Liver (tissue), 8 donors: ENCODE measurements at regions not wholly inside any gene's neighbourhood (a gene's known extent, or its start where the extent isn't known, plus 50 kb on each side); places are given as distances from the start of the nearest gene placed in this dataset.

ENCODE experiments used
- DNase-seq: peaks from one replicate; pipeline ENCODE4 v3.0.0-alpha.2; 2017; ENCODE audit warnings: low spot score
- H3K27ac ChIP-seq, 2 donors: one replicate each; pipeline ENCODE4 v1.7.0; 2013; ENCODE audit warnings: inconsistent platforms in 2 of 2, low read length in 2 of 2, control low read depth in 1 of 2, low read depth in 1 of 2, mild to moderate bottlenecking in 1 of 2
- H3K27me3 ChIP-seq, 4 donors: one replicate each; pipeline versions ENCODE4 v1.6.1 to v1.7.0; 2013; ENCODE audit warnings: low read length in 3 of 4, inconsistent platforms in 1 of 4, mild to moderate bottlenecking in 1 of 4, moderate library complexity in 1 of 4; ENCODE audit not compliant: control insufficient read depth in 4 of 4, insufficient read depth in 4 of 4
- H3K36me3 ChIP-seq, 4 donors: one replicate each; pipeline versions ENCODE4 v1.6.1 to v1.7.0; 2013; ENCODE audit warnings: low read length in 3 of 4, mild to moderate bottlenecking in 3 of 4, low read depth in 1 of 4, moderate library complexity in 1 of 4; ENCODE audit not compliant: control insufficient read depth in 4 of 4, insufficient read depth in 3 of 4
- H3K4me1 ChIP-seq, 4 donors: one replicate each; pipeline versions ENCODE4 v1.6.1 to v1.7.0; 2013; ENCODE audit warnings: low read length in 3 of 4, mild to moderate bottlenecking in 3 of 4, moderate library complexity in 1 of 4; ENCODE audit not compliant: control insufficient read depth in 4 of 4, insufficient read depth in 4 of 4
- H3K4me3 ChIP-seq, 3 donors: one replicate each; pipeline versions ENCODE4 v1.6.1 to v1.7.0; 2013; ENCODE audit warnings: low read length in 3 of 3, control low read depth in 1 of 3, low read depth in 1 of 3, mild to moderate bottlenecking in 1 of 3
- H3K9ac ChIP-seq, 2 donors: one replicate each; pipeline ENCODE4 v1.7.0; 2013; ENCODE audit warnings: low read length in 2 of 2, mild to moderate bottlenecking in 2 of 2, moderate library complexity in 2 of 2, control low read depth in 1 of 2, low read depth in 1 of 2
- H3K9me3 ChIP-seq, 4 donors: one replicate each; pipeline versions ENCODE4 v1.6.1 to v1.7.0; 2013; ENCODE audit warnings: low read length in 3 of 4; ENCODE audit not compliant: control insufficient read depth in 4 of 4
- EGR1 ChIP-seq, 2 donors: IDR thresholded peaks; 2 replicates each; pipeline ENCODE4 v1.6.1; 2016 to 2018; ENCODE audit warnings: antibody characterized with exemption in 2 of 2, low read depth in 2 of 2
- FOXA1 ChIP-seq: IDR thresholded peaks from 2 replicates; pipeline ENCODE4 v1.6.1; 2016; ENCODE audit warnings: antibody characterized with exemption
- FOXA2 ChIP-seq: IDR thresholded peaks from 2 replicates; pipeline ENCODE4 v1.6.1; 2016; ENCODE audit warnings: antibody characterized with exemption
- HNF4A ChIP-seq, 2 donors: conservative IDR thresholded peaks; 2 replicates each; pipeline ENCODE4 v1.6.1; 2016; ENCODE audit warnings: antibody characterized with exemption in 2 of 2, mild to moderate bottlenecking in 2 of 2
- HNF4G ChIP-seq: IDR thresholded peaks from 2 replicates; pipeline ENCODE4 v1.6.1; 2016; ENCODE audit warnings: antibody characterized with exemption
- JUND ChIP-seq, 2 donors: IDR thresholded peaks; 2 replicates each; pipeline ENCODE4 v1.6.1; 2016; ENCODE audit warnings: antibody characterized with exemption in 2 of 2
- NR2F2 ChIP-seq: IDR thresholded peaks from 2 replicates; pipeline ENCODE4 v1.6.1; 2016; ENCODE audit warnings: antibody characterized with exemption
- RAD21 ChIP-seq, 2 donors: IDR thresholded peaks; 2 replicates each; pipeline ENCODE4 v1.6.1; 2016; ENCODE audit warnings: antibody characterized with exemption in 2 of 2, mild to moderate bottlenecking in 2 of 2
- RXRA ChIP-seq, 2 donors: IDR thresholded peaks; 2 replicates each; pipeline ENCODE4 v1.6.1; 2017 to 2018; ENCODE audit warnings: antibody characterized with exemption in 2 of 2, mild to moderate bottlenecking in 1 of 2
- SP1 ChIP-seq: IDR thresholded peaks from 2 replicates; pipeline ENCODE4 v1.6.1; 2018; ENCODE audit warnings: antibody characterized with exemption, mild to moderate bottlenecking
- TAF1 ChIP-seq: conservative IDR thresholded peaks from 2 replicates; pipeline ENCODE4 v1.6.1; 2016; ENCODE audit warnings: antibody characterized with exemption, mild to moderate bottlenecking
- YY1 ChIP-seq: IDR thresholded peaks from 2 replicates; pipeline ENCODE4 v1.6.1; 2016; ENCODE audit warnings: antibody characterized with exemption, mild to moderate bottlenecking
- WGBS: extraction: QIAGEN DNeasy Blood & Tissue Kit; methylation state at CpG from one replicate; pipeline ENCODE4 v1.1.7; 2013; 5-methylcytosine and 5-hydroxymethylcytosine counted together
- TF ChIP-seq, protein P1 (sequence below): IDR thresholded peaks from 2 replicates; pipeline ENCODE4 v1.6.1; 2016; ENCODE audit warnings: antibody characterized with exemption
- TF ChIP-seq, protein P2 (sequence below): fragments of 150-350 bp; IDR thresholded peaks from 2 replicates; pipeline ENCODE4 v1.5.1; 2017; ENCODE audit warnings: improper control_type of control experiment, low read depth, low read length; ENCODE audit not compliant: missing input control
- TF ChIP-seq, protein P3 (sequence below): IDR thresholded peaks from 2 replicates; pipeline ENCODE4 v1.6.1; 2016; ENCODE audit warnings: antibody characterized with exemption
- TF ChIP-seq, protein P4 (sequence below): IDR thresholded peaks from 2 replicates; pipeline ENCODE4 v1.6.1; 2016; ENCODE audit warnings: antibody characterized with exemption
- TF ChIP-seq, protein P5 (sequence below): IDR thresholded peaks from 2 replicates; pipeline ENCODE4 v1.6.1; 2016; ENCODE audit warnings: antibody characterized with exemption, mild to moderate bottlenecking
- donor health status: healthy.
- donor health status: healthy.
- donor health status: healthy.
- donor health status: healthy.
- donor health status: healthy.

DNA sequence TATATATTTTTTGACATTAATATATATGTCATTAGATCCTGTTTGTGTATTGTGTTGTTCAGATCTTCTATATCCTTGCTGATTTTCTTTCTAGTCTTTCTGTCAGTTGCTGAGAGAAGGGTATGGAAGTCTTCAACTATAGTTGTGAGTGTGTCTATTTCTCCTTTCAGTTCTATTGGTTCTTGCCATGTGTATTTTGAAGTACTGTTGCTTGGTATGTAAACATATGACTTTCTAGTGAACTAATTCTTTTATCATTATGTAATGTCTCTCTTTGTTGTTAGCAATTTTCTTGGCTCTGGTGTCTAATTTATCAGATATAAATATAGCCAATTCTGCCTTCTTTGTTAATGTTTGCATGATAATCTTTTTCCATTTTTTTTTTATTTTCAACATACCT is 84.3 kb upstream of the CAST start:
- no peaks in the 10 kb centered on the region for H3K27me3 ChIP-seq
- H3K27ac ChIP-seq, result no peak overlapping the region
- no peak for DNase-seq
- H3K9ac ChIP-seq, result no peak overlapping the region
- H3K4me1 ChIP-seq, result no peaks in the 10 kb centered on the region
- H3K4me3 ChIP-seq, result no peak overlapping the region
- TF ChIP-seq HNF4G (no peak), EGR1 (IDR thresholded peaks at IDR 0.05; ENCODE audit: low read depth in 2 of 2) (no peak), NR2F2 (no peak), RAD21 (IDR thresholded peaks at IDR 0.05) (no peak), RXRA (IDR thresholded peaks at IDR 0.05) (no peak), HNF4A (conservative IDR thresholded peaks at IDR 0.05) (no peak), JUND (IDR thresholded peaks at IDR 0.05) (no peak), FOXA2 (no peak), TAF1 (no peak), SP1 (no peak)
- TF ChIP-seq, protein P1, sequence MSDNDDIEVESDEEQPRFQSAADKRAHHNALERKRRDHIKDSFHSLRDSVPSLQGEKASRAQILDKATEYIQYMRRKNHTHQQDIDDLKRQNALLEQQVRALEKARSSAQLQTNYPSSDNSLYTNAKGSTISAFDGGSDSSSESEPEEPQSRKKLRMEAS, result no peak
- TF ChIP-seq, protein P2, sequence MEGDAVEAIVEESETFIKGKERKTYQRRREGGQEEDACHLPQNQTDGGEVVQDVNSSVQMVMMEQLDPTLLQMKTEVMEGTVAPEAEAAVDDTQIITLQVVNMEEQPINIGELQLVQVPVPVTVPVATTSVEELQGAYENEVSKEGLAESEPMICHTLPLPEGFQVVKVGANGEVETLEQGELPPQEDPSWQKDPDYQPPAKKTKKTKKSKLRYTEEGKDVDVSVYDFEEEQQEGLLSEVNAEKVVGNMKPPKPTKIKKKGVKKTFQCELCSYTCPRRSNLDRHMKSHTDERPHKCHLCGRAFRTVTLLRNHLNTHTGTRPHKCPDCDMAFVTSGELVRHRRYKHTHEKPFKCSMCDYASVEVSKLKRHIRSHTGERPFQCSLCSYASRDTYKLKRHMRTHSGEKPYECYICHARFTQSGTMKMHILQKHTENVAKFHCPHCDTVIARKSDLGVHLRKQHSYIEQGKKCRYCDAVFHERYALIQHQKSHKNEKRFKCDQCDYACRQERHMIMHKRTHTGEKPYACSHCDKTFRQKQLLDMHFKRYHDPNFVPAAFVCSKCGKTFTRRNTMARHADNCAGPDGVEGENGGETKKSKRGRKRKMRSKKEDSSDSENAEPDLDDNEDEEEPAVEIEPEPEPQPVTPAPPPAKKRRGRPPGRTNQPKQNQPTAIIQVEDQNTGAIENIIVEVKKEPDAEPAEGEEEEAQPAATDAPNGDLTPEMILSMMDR, result no peak
- TF ChIP-seq, protein P3, sequence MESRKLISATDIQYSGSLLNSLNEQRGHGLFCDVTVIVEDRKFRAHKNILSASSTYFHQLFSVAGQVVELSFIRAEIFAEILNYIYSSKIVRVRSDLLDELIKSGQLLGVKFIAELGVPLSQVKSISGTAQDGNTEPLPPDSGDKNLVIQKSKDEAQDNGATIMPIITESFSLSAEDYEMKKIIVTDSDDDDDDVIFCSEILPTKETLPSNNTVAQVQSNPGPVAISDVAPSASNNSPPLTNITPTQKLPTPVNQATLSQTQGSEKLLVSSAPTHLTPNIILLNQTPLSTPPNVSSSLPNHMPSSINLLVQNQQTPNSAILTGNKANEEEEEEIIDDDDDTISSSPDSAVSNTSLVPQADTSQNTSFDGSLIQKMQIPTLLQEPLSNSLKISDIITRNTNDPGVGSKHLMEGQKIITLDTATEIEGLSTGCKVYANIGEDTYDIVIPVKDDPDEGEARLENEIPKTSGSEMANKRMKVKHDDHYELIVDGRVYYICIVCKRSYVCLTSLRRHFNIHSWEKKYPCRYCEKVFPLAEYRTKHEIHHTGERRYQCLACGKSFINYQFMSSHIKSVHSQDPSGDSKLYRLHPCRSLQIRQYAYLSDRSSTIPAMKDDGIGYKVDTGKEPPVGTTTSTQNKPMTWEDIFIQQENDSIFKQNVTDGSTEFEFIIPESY, result no peak
- TF ChIP-seq, protein P4, sequence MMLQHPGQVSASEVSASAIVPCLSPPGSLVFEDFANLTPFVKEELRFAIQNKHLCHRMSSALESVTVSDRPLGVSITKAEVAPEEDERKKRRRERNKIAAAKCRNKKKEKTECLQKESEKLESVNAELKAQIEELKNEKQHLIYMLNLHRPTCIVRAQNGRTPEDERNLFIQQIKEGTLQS, result no peak
- TF ChIP-seq, protein P5, sequence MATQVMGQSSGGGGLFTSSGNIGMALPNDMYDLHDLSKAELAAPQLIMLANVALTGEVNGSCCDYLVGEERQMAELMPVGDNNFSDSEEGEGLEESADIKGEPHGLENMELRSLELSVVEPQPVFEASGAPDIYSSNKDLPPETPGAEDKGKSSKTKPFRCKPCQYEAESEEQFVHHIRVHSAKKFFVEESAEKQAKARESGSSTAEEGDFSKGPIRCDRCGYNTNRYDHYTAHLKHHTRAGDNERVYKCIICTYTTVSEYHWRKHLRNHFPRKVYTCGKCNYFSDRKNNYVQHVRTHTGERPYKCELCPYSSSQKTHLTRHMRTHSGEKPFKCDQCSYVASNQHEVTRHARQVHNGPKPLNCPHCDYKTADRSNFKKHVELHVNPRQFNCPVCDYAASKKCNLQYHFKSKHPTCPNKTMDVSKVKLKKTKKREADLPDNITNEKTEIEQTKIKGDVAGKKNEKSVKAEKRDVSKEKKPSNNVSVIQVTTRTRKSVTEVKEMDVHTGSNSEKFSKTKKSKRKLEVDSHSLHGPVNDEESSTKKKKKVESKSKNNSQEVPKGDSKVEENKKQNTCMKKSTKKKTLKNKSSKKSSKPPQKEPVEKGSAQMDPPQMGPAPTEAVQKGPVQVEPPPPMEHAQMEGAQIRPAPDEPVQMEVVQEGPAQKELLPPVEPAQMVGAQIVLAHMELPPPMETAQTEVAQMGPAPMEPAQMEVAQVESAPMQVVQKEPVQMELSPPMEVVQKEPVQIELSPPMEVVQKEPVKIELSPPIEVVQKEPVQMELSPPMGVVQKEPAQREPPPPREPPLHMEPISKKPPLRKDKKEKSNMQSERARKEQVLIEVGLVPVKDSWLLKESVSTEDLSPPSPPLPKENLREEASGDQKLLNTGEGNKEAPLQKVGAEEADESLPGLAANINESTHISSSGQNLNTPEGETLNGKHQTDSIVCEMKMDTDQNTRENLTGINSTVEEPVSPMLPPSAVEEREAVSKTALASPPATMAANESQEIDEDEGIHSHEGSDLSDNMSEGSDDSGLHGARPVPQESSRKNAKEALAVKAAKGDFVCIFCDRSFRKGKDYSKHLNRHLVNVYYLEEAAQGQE, result no peak
- H3K9me3 ChIP-seq, result no peaks in the 10 kb centered on the region
- no peaks in the 10 kb centered on the region for H3K36me3 ChIP-seq

DNA sequence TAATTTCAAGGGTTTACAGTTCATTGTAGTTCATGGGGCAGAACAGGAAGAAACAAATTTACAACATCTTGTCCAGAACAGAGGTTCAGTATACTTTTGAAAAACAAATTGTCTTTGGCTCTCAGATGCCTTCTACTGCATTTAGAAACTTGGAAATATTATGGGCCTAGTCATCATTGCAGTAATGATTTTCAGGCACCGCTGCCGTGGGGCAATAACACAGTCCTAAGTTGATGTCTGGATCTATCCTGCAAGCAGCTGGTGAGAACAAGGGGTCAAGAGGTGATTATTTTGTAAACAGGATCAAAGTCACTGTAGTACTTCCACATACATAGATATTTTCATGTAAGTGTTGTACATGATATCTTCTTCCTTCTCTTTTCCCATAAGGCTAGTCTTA is 82.5 kb upstream of the CAST start:
- H3K9me3 ChIP-seq, result no peaks in the 10 kb centered on the region
- 71% methylated on average over 2 of the region's 2 CpGs for WGBS
- H3K4me1 ChIP-seq, result no peaks in the 10 kb centered on the region
- no peak overlapping the region for H3K4me3 ChIP-seq
- no peaks in the 10 kb centered on the region for H3K36me3 ChIP-seq
- no peak for TF ChIP-seq FOXA2
- TF ChIP-seq NR2F2, result no peak
- no peak for TF ChIP-seq JUND (IDR thresholded peaks at IDR 0.05)
- TF ChIP-seq, protein P2, result no peak
- TF ChIP-seq FOXA1, result no peak
- TF ChIP-seq SP1, result no peak
- TF ChIP-seq, protein P5, result no peak
- TF ChIP-seq EGR1 (IDR thresholded peaks at IDR 0.05; ENCODE audit: low read depth in 2 of 2), result no peak
- TF ChIP-seq HNF4A (conservative IDR thresholded peaks at IDR 0.05), result no peak
- no peak for TF ChIP-seq RXRA (IDR thresholded peaks at IDR 0.05)
- no peak for TF ChIP-seq YY1
- DNase-seq, result no peak
- no peak overlapping the region for H3K9ac ChIP-seq
- no peaks in the 10 kb centered on the region for H3K27me3 ChIP-seq
- no peak overlapping the region for H3K27ac ChIP-seq
